GM23338 (cell line): ENCODE measurements at regions not wholly inside any gene's neighbourhood (a gene's known extent, or its start where the extent isn't known, plus 50 kb on each side); places are given as distances from the start of the nearest gene placed in this dataset.

Experiments used
- ATAC-seq: fragments of 200-7000 bp; cut with Tn5 transposase; 3 replicates; pipeline ENCODE4 v1.9.1; 2020
- DNase-seq: peaks from one replicate; pipeline ENCODE4 v3.0.0-alpha.2; 2015; ENCODE audit warnings: low spot score
- H2AFZ ChIP-seq: fragments of 200-600 bp; sonication (generic); 2 replicates; pipeline ENCODE4 v1.8.0; 2016; ENCODE audit warnings: antibody characterized with exemption, mild to moderate bottlenecking, moderate library complexity
- H3F3A ChIP-seq: fragments of 200-600 bp; sonication (generic); replicated peaks from 2 replicates; pipeline ENCODE4 v1.8.0; 2017; ENCODE audit warnings: antibody characterized with exemption, mixed run types, low read depth
- H3K27ac ChIP-seq: fragments of 200-600 bp; sonication (generic); 2 replicates; pipeline ENCODE4 v1.6.1; 2016; ENCODE audit warnings: low read depth
- H3K27me3 ChIP-seq: fragments of 200-600 bp; sonication (generic); 2 replicates; pipeline ENCODE4 v1.8.0; 2016; ENCODE audit warnings: mild to moderate bottlenecking, mixed run types, moderate library complexity; ENCODE audit not compliant: insufficient read depth
- H3K36me3 ChIP-seq: fragments of 200-600 bp; sonication (generic); 2 replicates; pipeline ENCODE4 v1.8.0; 2016; ENCODE audit warnings: mild to moderate bottlenecking; ENCODE audit not compliant: insufficient read depth
- H3K4me1 ChIP-seq: fragments of 200-600 bp; sonication (generic); 2 replicates; pipeline ENCODE4 v1.8.0; 2016; ENCODE audit warnings: mild to moderate bottlenecking, moderate library complexity; ENCODE audit not compliant: insufficient read depth
- H3K4me2 ChIP-seq: fragments of 200-600 bp; sonication (generic); 2 replicates; pipeline ENCODE4 v1.7.1; 2017; ENCODE audit warnings: mixed run types
- H3K4me3 ChIP-seq: fragments of 200-600 bp; sonication (generic); 2 replicates; pipeline ENCODE4 v1.6.1; 2016; ENCODE audit warnings: mixed run types
- H3K79me2 ChIP-seq: fragments of 200-600 bp; sonication (generic); replicated peaks from 2 replicates; pipeline ENCODE4 v1.8.0; 2017; ENCODE audit warnings: mild to moderate bottlenecking; ENCODE audit not compliant: insufficient read depth
- H3K9me2 ChIP-seq: fragments of 200-600 bp; sonication (generic); 2 replicates; pipeline ENCODE4 v1.8.0; 2017; ENCODE audit not compliant: insufficient read depth
- H4K20me1 ChIP-seq: fragments of 200-600 bp; sonication (generic); replicated peaks from 2 replicates; pipeline ENCODE4 v1.8.0; 2017; ENCODE audit warnings: mild to moderate bottlenecking; ENCODE audit not compliant: insufficient read depth
- H3K27ac Mint-ChIP-seq: 2 replicates; pipeline ENCODE4 v1.8.0; 2020; ENCODE audit warnings: inconsistent platforms, mild to moderate bottlenecking, moderate library complexity, mixed read lengths
- H3K27me3 Mint-ChIP-seq: 3 replicates; pipeline ENCODE4 v1.8.0; 2022; ENCODE audit warnings: low read depth, mild to moderate bottlenecking, moderate library complexity, mixed read lengths, inconsistent platforms; ENCODE audit not compliant: insufficient read depth, poor library complexity
- H3K36me3 Mint-ChIP-seq: 3 replicates; pipeline ENCODE4 v1.8.0; 2021; ENCODE audit warnings: low read depth, mild to moderate bottlenecking, inconsistent platforms, moderate library complexity, mixed read lengths
- H3K4me1 Mint-ChIP-seq: 3 replicates; pipeline ENCODE4 v1.8.0; 2020; ENCODE audit warnings: mild to moderate bottlenecking, inconsistent platforms, mixed read lengths
- H3K4me3 Mint-ChIP-seq: 3 replicates; pipeline ENCODE4 v1.8.0; 2021; ENCODE audit warnings: moderate library complexity, mild to moderate bottlenecking, inconsistent platforms, mixed read lengths
- H3K9me3 Mint-ChIP-seq: 3 replicates; pipeline ENCODE4 v1.8.0; 2020; ENCODE audit warnings: moderate library complexity, mild to moderate bottlenecking, inconsistent platforms, mixed read lengths
- CREB1 ChIP-seq: fragments of 250-450 bp; sonication (Bioruptor Pico); IDR thresholded peaks from 2 replicates; pipeline ENCODE4 v1.5.0; 2020; ENCODE audit warnings: low read depth, mild to moderate bottlenecking, moderate library complexity
- CTCF ChIP-seq, 2 experiments: fragments of 200-600 bp in 1 of 2; sonication (generic) in 1 of 2; conservative IDR thresholded peaks; 2 replicates each; pipeline versions ENCODE4 v1.5.1 to v1.6.1; 2016 to 2017; ENCODE audit warnings: antibody characterized with exemption in 2 of 2, low read depth in 2 of 2, mild to moderate bottlenecking in 2 of 2, moderate library complexity in 1 of 2
- ETS1 ChIP-seq: IDR thresholded peaks from 2 replicates; pipeline ENCODE4 v1.6.1; 2016; ENCODE audit warnings: antibody characterized with exemption
- EZH2 ChIP-seq: fragments of 200-600 bp; sonication (generic); IDR thresholded peaks from one replicate; pipeline ENCODE4 v1.8.0; 2017; ENCODE audit warnings: antibody characterized with exemption, mild to moderate bottlenecking, low read depth; ENCODE audit not compliant: unreplicated experiment
- EZH2phosphoT487 ChIP-seq: fragments of 200-600 bp; sonication (generic); IDR thresholded peaks from one replicate; pipeline ENCODE4 v1.8.1; 2018; ENCODE audit warnings: antibody characterized with exemption; ENCODE audit not compliant: unreplicated experiment
- JUNB ChIP-seq: IDR thresholded peaks from one replicate; pipeline ENCODE4 v1.6.1; 2016; ENCODE audit warnings: antibody characterized with exemption; ENCODE audit not compliant: unreplicated experiment
- NANOG ChIP-seq: IDR thresholded peaks from 2 replicates; pipeline ENCODE4 v1.6.1; 2016; ENCODE audit warnings: antibody characterized with exemption, borderline replicate concordance
- STAT1 ChIP-seq: IDR thresholded peaks from one replicate; pipeline ENCODE4 v1.6.1; 2016; ENCODE audit warnings: antibody characterized with exemption; ENCODE audit not compliant: unreplicated experiment
- ZNF114 ChIP-seq: fragments of 250-450 bp; sonication (Bioruptor Pico); IDR thresholded peaks from 2 replicates; pipeline ENCODE4 v1.5.0; 2020; ENCODE audit warnings: mild to moderate bottlenecking, moderate library complexity
- ZNF331 ChIP-seq: fragments of 250-450 bp; sonication (Bioruptor Pico); IDR thresholded peaks from 2 replicates; pipeline ENCODE4 v1.5.0; 2020; ENCODE audit warnings: low read depth, mild to moderate bottlenecking, moderate library complexity

GRCh38 chr1:172867216-172867818 is 183.4 kb downstream of the TNFSF18 start (continued):
- TF ChIP-seq JUNB: no peak
- TF ChIP-seq CTCF (conservative IDR thresholded peaks at IDR 0.05; ENCODE audit: low read depth in 2 of 2): no peak
- no peak for TF ChIP-seq STAT1
- TF ChIP-seq ETS1: no peak
- no peak for TF ChIP-seq EZH2phosphoT487
- no peak for TF ChIP-seq NANOG

GRCh38 chr1:172870901-172871606 is 179.7 kb downstream of the TNFSF18 start:
- ATAC-seq: no peak
- no peaks in the 10 kb centered on the region for H3K4me1 Mint-ChIP-seq
- Histone ChIP-seq H3K27me3 (no peaks in the 10 kb centered on the region), H3K27ac (no peak overlapping the region), H3K4me3 (no peak overlapping the region), H3K36me3 (no peaks in the 10 kb centered on the region), H3F3A (no peaks in the 10 kb centered on the region), H3K9me2 (no peaks in the 10 kb centered on the region), H2AFZ (no peak overlapping the region), H3K79me2 (no peaks in the 10 kb centered on the region), H3K4me1 (no peaks in the 10 kb centered on the region), H3K4me2 (no peak overlapping the region), H4K20me1 (no peaks in the 10 kb centered on the region)
- DNase-seq: no peak
- no peak overlapping the region for H3K4me3 Mint-ChIP-seq
- no peak overlapping the region for H3K27ac Mint-ChIP-seq
- no peaks in the 10 kb centered on the region; the same call in 2 of the 3 replicates for H3K9me3 Mint-ChIP-seq
- no peaks in the 10 kb centered on the region for H3K27me3 Mint-ChIP-seq
- H3K36me3 Mint-ChIP-seq: no peaks in the 10 kb centered on the region
- TF ChIP-seq EZH2phosphoT487 (no peak), EZH2 (no peak), ZNF331 (CRISPR knock-in tag) (no peak), JUNB (no peak), CREB1 (CRISPR knock-in tag) (no peak), ZNF114 (no peak), ETS1 (no peak), NANOG (no peak), CTCF (conservative IDR thresholded peaks at IDR 0.05; ENCODE audit: low read depth in 2 of 2) (no peak)
